ENCODE measurements at regions not wholly inside any gene's neighbourhood (a gene's known extent, or its start where the extent isn't known, plus 50 kb on each side); places are given as distances from the start of the nearest gene placed in this dataset.

- Mint-ChIP-seq H3K27ac (no peak overlapping the region), H3K36me3 (no peaks in the 10 kb centered on the region), H3K9me3 (peaks cover 14 to 21% of the 10 kb centered on the region in 2 donors), H3K4me3 (no peak overlapping the region), H3K4me1 (no peaks in the 10 kb centered on the region), H3K27me3 (ENCODE audit: low read depth in 2 of 2) (no peaks in the 10 kb centered on the region)
- WGBS (ENCODE audit: insufficient coverage), result no CpG with 5 or more reads among the region's 1 CpG
- no peaks in the 10 kb centered on the region for H3K27me3 ChIP-seq (ENCODE audit: control insufficient read depth, insufficient read depth, low read length)
- H3K4me1 ChIP-seq (ENCODE audit: control insufficient read depth, insufficient read depth, low read length), result no peaks in the 10 kb centered on the region
- H3K36me3 ChIP-seq (ENCODE audit: control insufficient read depth, insufficient read depth, low read length), result no peaks in the 10 kb centered on the region
- intact Hi-C loops (cut with micrococcal nuclease), result no loop called here
- no peak overlapping the region for H3K4me3 ChIP-seq (ENCODE audit: low read length)
- DNase-seq, result no peak
- peaks cover 6% of the 10 kb centered on the region for H3K9me3 ChIP-seq (ENCODE audit: control insufficient read depth, insufficient read depth, low read length)
- no peak for TF ChIP-seq CTCF (IDR thresholded peaks at IDR 0.05)
- ATAC-seq, result no peak
- no peak overlapping the region for H3K27ac ChIP-seq (ENCODE audit: low read length)
Observed at GRCh38 chr4:33411182-33411581, 2691.0 kb downstream of the PCDH7 start.

- no peaks in the 10 kb centered on the region for H3K9me3 ChIP-seq (ENCODE audit: control insufficient read depth, insufficient read depth, low read length)
- ATAC-seq (no peak), DNase-seq (no peak)
- no peaks in the 10 kb centered on the region for H3K36me3 Mint-ChIP-seq
- no peak overlapping the region for H3K4me3 Mint-ChIP-seq
- intact Hi-C loops (cut with micrococcal nuclease), result no loop called here
- H3K4me1 Mint-ChIP-seq, result no peaks in the 10 kb centered on the region
- no peak overlapping the region for H3K4me3 ChIP-seq (ENCODE audit: low read length)
- no peak for TF ChIP-seq CTCF (IDR thresholded peaks at IDR 0.05)
- peaks cover 4 to 16% of the 10 kb centered on the region in 2 donors for H3K9me3 Mint-ChIP-seq
- no peak overlapping the region for H3K27ac Mint-ChIP-seq
- no peaks in the 10 kb centered on the region for H3K27me3 ChIP-seq (ENCODE audit: control insufficient read depth, insufficient read depth, low read length)
- H3K27me3 Mint-ChIP-seq (ENCODE audit: low read depth in 2 of 2), result no peaks in the 10 kb centered on the region
- no peaks in the 10 kb centered on the region for H3K36me3 ChIP-seq (ENCODE audit: control insufficient read depth, insufficient read depth, low read length)
- no peak overlapping the region for H3K27ac ChIP-seq (ENCODE audit: low read length)
- H3K4me1 ChIP-seq (ENCODE audit: control insufficient read depth, insufficient read depth, low read length), result no peaks in the 10 kb centered on the region
- 85% methylated on average over 2 of the region's 3 CpGs for WGBS (ENCODE audit: insufficient coverage)
Observed at GRCh38 chr4:33421887-33422286, 2701.7 kb downstream of the PCDH7 start.

- no peak for TF ChIP-seq CTCF (IDR thresholded peaks at IDR 0.05)
- no peaks in the 10 kb centered on the region for H3K9me3 ChIP-seq (ENCODE audit: control insufficient read depth, insufficient read depth, low read length)
- no peak for ATAC-seq
- no peak for DNase-seq
- Mint-ChIP-seq H3K4me3 (no peak overlapping the region), H3K27me3 (ENCODE audit: low read depth in 2 of 2) (no peaks in the 10 kb centered on the region), H3K9me3 (peaks cover 5 to 12% of the 10 kb centered on the region in 2 donors), H3K36me3 (no peaks in the 10 kb centered on the region), H3K27ac (no peak overlapping the region), H3K4me1 (no peaks in the 10 kb centered on the region)
- H3K27ac ChIP-seq (ENCODE audit: low read length), result no peak overlapping the region
- no peaks in the 10 kb centered on the region for H3K36me3 ChIP-seq (ENCODE audit: control insufficient read depth, insufficient read depth, low read length)
- 79% methylated on average over 5 of the region's 5 CpGs for WGBS (ENCODE audit: insufficient coverage)
- intact Hi-C loops (cut with micrococcal nuclease), result no loop called here
- H3K4me3 ChIP-seq (ENCODE audit: low read length), result no peak overlapping the region
- no peaks in the 10 kb centered on the region for H3K4me1 ChIP-seq (ENCODE audit: control insufficient read depth, insufficient read depth, low read length)
- H3K27me3 ChIP-seq (ENCODE audit: control insufficient read depth, insufficient read depth, low read length), result no peaks in the 10 kb centered on the region
Observed at GRCh38 chr4:33422656-33423055, 2702.5 kb downstream of the PCDH7 start.

GRCh38 chr4:33425936-33426335 is 2705.8 kb downstream of the PCDH7 start:
- Histone ChIP-seq H3K27ac (ENCODE audit: low read length) (no peak overlapping the region), H3K4me1 (ENCODE audit: control insufficient read depth, insufficient read depth, low read length) (no peaks in the 10 kb centered on the region), H3K9me3 (ENCODE audit: control insufficient read depth, insufficient read depth, low read length) (no peaks in the 10 kb centered on the region), H3K4me3 (ENCODE audit: low read length) (no peak overlapping the region), H3K36me3 (ENCODE audit: control insufficient read depth, insufficient read depth, low read length) (no peaks in the 10 kb centered on the region), H3K27me3 (ENCODE audit: control insufficient read depth, insufficient read depth, low read length) (no peaks in the 10 kb centered on the region)
- H3K27ac Mint-ChIP-seq, result no peak overlapping the region
- ATAC-seq (no peak), DNase-seq (no peak)
- no peaks in the 10 kb centered on the region for H3K4me1 Mint-ChIP-seq
- no peak for TF ChIP-seq CTCF (IDR thresholded peaks at IDR 0.05)
- H3K27me3 Mint-ChIP-seq (ENCODE audit: low read depth in 2 of 2), result no peaks in the 10 kb centered on the region
- intact Hi-C loops (cut with micrococcal nuclease), result no loop called here
- peaks cover 6 to 16% of the 10 kb centered on the region in 2 donors for H3K9me3 Mint-ChIP-seq
- WGBS (ENCODE audit: insufficient coverage), result no CpG with 5 or more reads among the region's 1 CpG
- H3K36me3 Mint-ChIP-seq, result no peaks in the 10 kb centered on the region
- no peak overlapping the region for H3K4me3 Mint-ChIP-seq

Data from natural killer cell (primary cell).